ENCODE measurements at regions not wholly inside any gene's neighbourhood (a gene's known extent, or its start where the extent isn't known, plus 50 kb on each side); places are given as distances from the start of the nearest gene placed in this dataset.

DNA sequence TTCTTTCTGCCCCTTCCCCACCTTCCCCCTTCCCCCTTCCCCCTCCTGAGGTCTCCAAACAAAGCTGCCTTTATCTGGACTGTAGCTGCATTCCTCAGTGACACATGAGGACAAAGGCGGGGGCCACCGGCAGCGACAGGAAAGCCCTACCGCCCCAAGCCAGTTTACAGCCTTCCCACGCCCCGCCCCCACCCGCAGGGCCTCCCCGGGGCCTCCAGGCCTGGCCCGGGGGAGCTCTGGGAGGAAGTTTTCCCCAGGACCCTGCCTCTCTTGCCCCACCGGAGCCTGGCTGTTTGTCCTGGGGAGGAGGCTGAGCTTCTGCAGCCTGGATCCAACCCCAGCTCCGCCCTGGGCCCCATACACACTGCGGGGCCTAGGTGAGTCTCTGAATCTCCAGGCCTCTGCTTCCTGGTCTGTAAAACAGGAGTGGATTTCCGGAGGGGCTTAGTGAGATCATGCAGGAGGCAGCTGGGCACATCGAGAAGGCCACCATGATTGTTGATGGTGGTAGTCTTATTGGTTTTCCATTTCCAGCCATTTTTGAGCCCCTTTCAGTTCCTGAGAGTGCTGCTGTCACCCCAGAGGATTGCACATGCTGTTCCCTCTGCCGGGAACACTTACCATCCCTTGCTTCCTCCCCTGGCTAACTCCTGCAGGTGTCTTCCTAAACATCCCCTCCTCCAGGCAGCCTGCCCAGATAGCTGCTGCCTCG lies 130.7 kb downstream of the MN1 start:
- no peak overlapping the region for H2BK15ac ChIP-seq (replicated peaks; ENCODE audit: low read depth)
- peak overlapping the region; percentile 19 for H2BK120ac ChIP-seq (ENCODE audit: low read depth, low read length)
- H4K5ac ChIP-seq (ENCODE audit: low read length), result peak overlapping the region; percentile 77
- peak overlapping the region; percentile 73 for H3K4ac ChIP-seq (ENCODE audit: low read depth, low read length)
- WGBS (ENCODE audit: extremely low coverage, insufficient coverage, low lambda C conversion rate), result no CpG with 5 or more reads among the region's 16 CpGs
- no peaks in the 10 kb centered on the region for H3K79me1 ChIP-seq (ENCODE audit: low read length)
- H3K23ac ChIP-seq (ENCODE audit: low read length), result peak overlapping the region; percentile 80
- peak overlapping the region; percentile 75 for H3K27ac ChIP-seq (ENCODE audit: low read depth, low read length)
- no peak overlapping the region for H3K4me3 ChIP-seq (ENCODE audit: low read length)
- no peaks in the 10 kb centered on the region for H3K79me2 ChIP-seq (ENCODE audit: control insufficient read depth, insufficient read depth, low read length)
- H3K9ac ChIP-seq (ENCODE audit: low read length), result peak overlapping the region; percentile 59
- peaks cover 16% of the 10 kb centered on the region for H3K4me1 ChIP-seq (ENCODE audit: control insufficient read depth, low read depth, low read length)
- no peaks in the 10 kb centered on the region for H3K27me3 ChIP-seq (ENCODE audit: insufficient read depth, low read length, poor library complexity)
- H3K36me3 ChIP-seq (ENCODE audit: control insufficient read depth, insufficient read depth, low read length), result no peaks in the 10 kb centered on the region
- peak overlapping the region; percentile 60 for H4K8ac ChIP-seq (ENCODE audit: low read depth, low read length)
- peak overlapping the region; percentile 100 for H2AK5ac ChIP-seq (ENCODE audit: low read length)
- DNase-seq, result peak; percentile 98
- H2BK5ac ChIP-seq (ENCODE audit: low read length), result peak overlapping the region; percentile 93
- no peak overlapping the region for H3K4me2 ChIP-seq (ENCODE audit: low read length)
- peak overlapping the region; percentile 86 for H3K18ac ChIP-seq (ENCODE audit: low read length)
- peak overlapping the region; percentile 85 for H3K56ac ChIP-seq (ENCODE audit: low read length)

DNA sequence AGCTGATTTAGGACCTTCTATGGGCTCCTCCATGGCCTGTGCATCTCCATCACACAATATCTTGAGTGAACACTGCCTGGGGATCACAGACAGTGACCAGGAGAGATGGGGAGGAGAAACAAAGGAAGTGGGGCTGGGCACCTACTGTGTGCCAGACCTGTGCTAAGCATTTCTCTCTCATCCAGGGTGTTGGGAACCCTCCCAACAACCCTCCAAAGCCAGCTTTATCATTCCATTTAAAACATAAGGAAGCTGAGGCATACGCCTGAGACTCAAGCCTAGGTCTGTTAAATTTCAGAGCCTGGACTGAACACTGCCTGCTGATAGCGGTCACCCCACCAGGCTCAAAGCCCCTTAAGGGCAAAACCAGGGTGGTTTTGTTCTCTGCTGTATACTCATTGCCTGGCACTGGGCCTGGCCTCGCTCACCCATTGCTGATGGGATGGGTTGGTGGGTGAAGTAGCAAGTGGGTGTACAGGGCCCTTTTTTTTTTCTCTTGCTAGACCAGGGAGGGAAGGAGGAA lies 130.1 kb downstream of the MN1 start:
- no peaks in the 10 kb centered on the region for H3K79me2 ChIP-seq (ENCODE audit: control insufficient read depth, insufficient read depth, low read length)
- no peak for DNase-seq
- no CpG with 5 or more reads among the region's 3 CpGs for WGBS (ENCODE audit: extremely low coverage, insufficient coverage, low lambda C conversion rate)
- H3K56ac ChIP-seq (ENCODE audit: low read length), result peak overlapping the region; percentile 85
- peaks cover 16% of the 10 kb centered on the region for H3K4me1 ChIP-seq (ENCODE audit: control insufficient read depth, low read depth, low read length)
- no peak overlapping the region for H3K4me2 ChIP-seq (ENCODE audit: low read length)
- H4K8ac ChIP-seq (ENCODE audit: low read depth, low read length), result no peak overlapping the region
- no peak overlapping the region for H2BK15ac ChIP-seq (replicated peaks; ENCODE audit: low read depth)
- peak overlapping the region; percentile 59 for H3K9ac ChIP-seq (ENCODE audit: low read length)
- H3K23ac ChIP-seq (ENCODE audit: low read length), result peak overlapping the region; percentile 94
- peak overlapping the region; percentile 19 for H2BK120ac ChIP-seq (ENCODE audit: low read depth, low read length)
- no peaks in the 10 kb centered on the region for H3K79me1 ChIP-seq (ENCODE audit: low read length)
- H4K5ac ChIP-seq (ENCODE audit: low read length), result peak overlapping the region; percentile 77
- H3K36me3 ChIP-seq (ENCODE audit: control insufficient read depth, insufficient read depth, low read length), result no peaks in the 10 kb centered on the region
- H3K4me3 ChIP-seq (ENCODE audit: low read length), result no peak overlapping the region
- H3K27ac ChIP-seq (ENCODE audit: low read depth, low read length), result peak overlapping the region; percentile 75
- H3K4ac ChIP-seq (ENCODE audit: low read depth, low read length), result peak overlapping the region; percentile 73
- no peaks in the 10 kb centered on the region for H3K27me3 ChIP-seq (ENCODE audit: insufficient read depth, low read length, poor library complexity)
- peak overlapping the region; percentile 93 for H2BK5ac ChIP-seq (ENCODE audit: low read length)
- peak overlapping the region; percentile 100 for H2AK5ac ChIP-seq (ENCODE audit: low read length)
- peak overlapping the region; percentile 86 for H3K18ac ChIP-seq (ENCODE audit: low read length)

DNA sequence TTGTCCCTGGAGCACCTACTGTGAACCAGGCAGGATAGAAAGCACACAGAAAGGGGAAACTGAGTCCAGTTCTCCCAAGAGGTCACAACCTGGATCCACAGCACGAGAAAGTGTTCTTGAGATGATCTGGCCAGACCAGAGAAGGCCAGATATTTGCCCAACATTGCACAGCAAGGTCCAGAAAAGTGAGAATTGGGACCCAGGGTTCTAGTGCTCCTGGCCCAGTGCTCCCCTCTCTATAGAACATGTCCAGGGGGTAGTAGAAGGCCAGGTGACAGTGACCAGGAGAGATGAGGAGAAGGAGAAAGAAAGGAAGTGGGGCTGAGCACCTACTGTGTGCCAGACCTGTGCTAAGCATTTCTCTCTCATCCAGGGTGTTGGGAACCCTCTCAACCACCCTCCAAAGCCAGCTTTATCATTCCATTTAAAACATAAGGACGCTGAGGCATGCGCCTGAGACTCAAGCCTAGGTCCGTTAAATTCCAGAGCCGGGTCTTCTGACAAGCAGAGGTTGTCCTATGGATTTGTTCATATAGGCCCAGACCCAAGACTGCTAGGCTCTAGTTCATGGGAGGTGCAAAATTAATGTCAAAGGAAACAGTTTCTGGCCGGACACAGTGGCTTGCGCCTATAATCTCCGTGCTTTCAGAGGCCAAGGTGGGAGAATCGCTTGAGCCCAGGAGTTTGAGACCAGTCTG lies 128.7 kb downstream of the MN1 start:
- WGBS (ENCODE audit: extremely low coverage, insufficient coverage, low lambda C conversion rate), result no CpG with 5 or more reads among the region's 9 CpGs
- Histone ChIP-seq H4K5ac (ENCODE audit: low read length) (no peak overlapping the region), H4K8ac (ENCODE audit: low read depth, low read length) (no peak overlapping the region), H2BK15ac (replicated peaks; ENCODE audit: low read depth) (no peak overlapping the region), H3K4ac (ENCODE audit: low read depth, low read length) (no peak overlapping the region), H3K56ac (ENCODE audit: low read length) (peak overlapping the region; percentile 17), H2BK120ac (ENCODE audit: low read depth, low read length) (no peak overlapping the region), H3K4me2 (ENCODE audit: low read length) (no peak overlapping the region), H3K36me3 (ENCODE audit: control insufficient read depth, insufficient read depth, low read length) (no peaks in the 10 kb centered on the region), H3K4me3 (ENCODE audit: low read length) (no peak overlapping the region), H3K79me1 (ENCODE audit: low read length) (no peaks in the 10 kb centered on the region), H3K9ac (ENCODE audit: low read length) (no peak overlapping the region), H2BK5ac (ENCODE audit: low read length) (no peak overlapping the region), H3K18ac (ENCODE audit: low read length) (no peak overlapping the region), H3K27me3 (ENCODE audit: insufficient read depth, low read length, poor library complexity) (no peaks in the 10 kb centered on the region), H3K23ac (ENCODE audit: low read length) (peak overlapping the region; percentile 66), H3K4me1 (ENCODE audit: control insufficient read depth, low read depth, low read length) (peaks cover 16% of the 10 kb centered on the region), H3K79me2 (ENCODE audit: control insufficient read depth, insufficient read depth, low read length) (no peaks in the 10 kb centered on the region), H2AK5ac (ENCODE audit: low read length) (peak overlapping the region; percentile 32), H3K27ac (ENCODE audit: low read depth, low read length) (no peak overlapping the region)
- no peak for DNase-seq

DNA sequence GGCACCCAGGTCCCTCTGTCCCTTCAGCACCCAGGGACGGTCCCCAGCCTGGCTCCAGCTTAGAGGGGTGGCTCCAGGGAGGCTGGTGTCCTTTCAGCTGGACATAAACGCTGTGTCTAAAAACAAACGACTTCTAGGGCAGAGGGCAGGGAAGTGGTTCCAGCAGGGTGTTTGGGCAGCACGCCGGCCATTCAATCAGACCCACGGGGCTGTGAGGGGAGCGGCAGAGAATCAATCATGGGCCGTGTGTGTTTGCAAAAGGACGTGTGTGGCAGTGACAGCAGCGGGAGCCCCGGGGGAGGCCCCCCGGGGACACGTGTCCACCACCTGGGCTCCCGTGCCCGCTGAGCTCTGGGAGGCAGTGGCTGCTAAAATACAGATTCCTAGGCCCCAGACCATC lies 127.7 kb downstream of the MN1 start:
- H2BK15ac ChIP-seq (replicated peaks; ENCODE audit: low read depth), result no peak overlapping the region
- peaks cover 16% of the 10 kb centered on the region for H3K4me1 ChIP-seq (ENCODE audit: control insufficient read depth, low read depth, low read length)
- WGBS (ENCODE audit: extremely low coverage, insufficient coverage, low lambda C conversion rate), result no CpG with 5 or more reads among the region's 15 CpGs
- H3K4me2 ChIP-seq (ENCODE audit: low read length), result no peak overlapping the region
- no peak overlapping the region for H2AK5ac ChIP-seq (ENCODE audit: low read length)
- no peak overlapping the region for H4K5ac ChIP-seq (ENCODE audit: low read length)
- DNase-seq, result no peak
- no peak overlapping the region for H3K4ac ChIP-seq (ENCODE audit: low read depth, low read length)
- no peak overlapping the region for H2BK120ac ChIP-seq (ENCODE audit: low read depth, low read length)
- no peak overlapping the region for H4K8ac ChIP-seq (ENCODE audit: low read depth, low read length)
- H3K27ac ChIP-seq (ENCODE audit: low read depth, low read length), result no peak overlapping the region
- H3K27me3 ChIP-seq (ENCODE audit: insufficient read depth, low read length, poor library complexity), result no peaks in the 10 kb centered on the region
- no peaks in the 10 kb centered on the region for H3K79me1 ChIP-seq (ENCODE audit: low read length)
- H2BK5ac ChIP-seq (ENCODE audit: low read length), result no peak overlapping the region
- no peak overlapping the region for H3K18ac ChIP-seq (ENCODE audit: low read length)
- H3K23ac ChIP-seq (ENCODE audit: low read length), result no peak overlapping the region
- no peaks in the 10 kb centered on the region for H3K79me2 ChIP-seq (ENCODE audit: control insufficient read depth, insufficient read depth, low read length)
- no peak overlapping the region for H3K56ac ChIP-seq (ENCODE audit: low read length)
- H3K9ac ChIP-seq (ENCODE audit: low read length), result no peak overlapping the region
- H3K36me3 ChIP-seq (ENCODE audit: control insufficient read depth, insufficient read depth, low read length), result no peaks in the 10 kb centered on the region
- H3K4me3 ChIP-seq (ENCODE audit: low read length), result no peak overlapping the region

DNA sequence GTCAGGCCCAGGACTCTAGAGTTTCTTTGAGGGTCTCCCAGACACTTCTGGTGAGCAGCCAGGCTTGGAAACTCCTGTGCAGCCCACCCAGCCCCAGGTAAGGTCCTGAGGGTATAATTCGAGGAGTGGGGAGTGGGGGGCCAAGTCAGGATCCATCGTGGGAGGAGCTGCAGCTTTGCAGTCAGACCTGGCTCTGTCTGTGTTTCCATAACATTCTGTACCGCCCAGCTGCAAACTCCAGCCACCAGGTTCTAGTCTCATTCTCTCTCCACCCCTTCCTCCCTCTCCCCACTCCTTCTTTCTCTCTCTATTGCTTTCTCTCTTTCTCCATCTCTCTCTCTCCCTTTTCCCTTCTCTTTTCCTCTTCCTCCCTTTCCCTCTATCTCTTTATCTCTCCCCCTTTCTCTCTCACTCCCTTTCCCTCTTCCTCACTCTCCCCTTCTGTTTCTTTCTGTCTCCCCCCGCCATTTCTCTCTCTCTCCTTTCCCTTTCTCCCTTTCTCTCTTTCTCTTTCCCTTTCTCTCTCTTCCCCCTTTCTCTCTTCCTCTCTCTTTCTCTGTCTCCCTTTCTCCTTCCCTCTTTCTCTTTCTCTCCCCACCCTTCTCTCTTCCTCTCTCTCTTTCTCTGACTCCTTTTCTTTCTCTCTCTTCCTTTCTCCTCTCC lies 127.2 kb downstream of the MN1 start:
- H3K27me3 ChIP-seq (ENCODE audit: insufficient read depth, low read length, poor library complexity), result no peaks in the 10 kb centered on the region
- DNase-seq, result no peak
- H3K18ac ChIP-seq (ENCODE audit: low read length), result no peak overlapping the region
- no peak overlapping the region for H2AK5ac ChIP-seq (ENCODE audit: low read length)
- H3K4ac ChIP-seq (ENCODE audit: low read depth, low read length), result no peak overlapping the region
- H3K36me3 ChIP-seq (ENCODE audit: control insufficient read depth, insufficient read depth, low read length), result no peaks in the 10 kb centered on the region
- H4K5ac ChIP-seq (ENCODE audit: low read length), result no peak overlapping the region
- no peak overlapping the region for H3K4me2 ChIP-seq (ENCODE audit: low read length)
- H3K9ac ChIP-seq (ENCODE audit: low read length), result no peak overlapping the region
- H3K79me2 ChIP-seq (ENCODE audit: control insufficient read depth, insufficient read depth, low read length), result no peaks in the 10 kb centered on the region
- no peak overlapping the region for H3K56ac ChIP-seq (ENCODE audit: low read length)
- H3K23ac ChIP-seq (ENCODE audit: low read length), result no peak overlapping the region
- H2BK120ac ChIP-seq (ENCODE audit: low read depth, low read length), result no peak overlapping the region
- no peak overlapping the region for H3K4me3 ChIP-seq (ENCODE audit: low read length)
- H3K79me1 ChIP-seq (ENCODE audit: low read length), result no peaks in the 10 kb centered on the region
- H4K8ac ChIP-seq (ENCODE audit: low read depth, low read length), result no peak overlapping the region
- no peak overlapping the region for H2BK15ac ChIP-seq (replicated peaks; ENCODE audit: low read depth)
- H3K4me1 ChIP-seq (ENCODE audit: control insufficient read depth, low read depth, low read length), result peaks cover 15% of the 10 kb centered on the region
- no CpG with 5 or more reads among the region's 4 CpGs for WGBS (ENCODE audit: extremely low coverage, insufficient coverage, low lambda C conversion rate)
- H3K27ac ChIP-seq (ENCODE audit: low read depth, low read length), result no peak overlapping the region
- H2BK5ac ChIP-seq (ENCODE audit: low read length), result no peak overlapping the region

Measured in mesendoderm (in vitro differentiated cells).